ENCODE measurements at regions not wholly inside any gene's neighbourhood (a gene's known extent, or its start where the extent isn't known, plus 50 kb on each side); places are given as distances from the start of the nearest gene placed in this dataset.
"Not testable (repeated sequence)": the region's sequence is repeated elsewhere in the genome, so short reads cannot be mapped to it uniquely, and the experiment has no call there.

DNA sequence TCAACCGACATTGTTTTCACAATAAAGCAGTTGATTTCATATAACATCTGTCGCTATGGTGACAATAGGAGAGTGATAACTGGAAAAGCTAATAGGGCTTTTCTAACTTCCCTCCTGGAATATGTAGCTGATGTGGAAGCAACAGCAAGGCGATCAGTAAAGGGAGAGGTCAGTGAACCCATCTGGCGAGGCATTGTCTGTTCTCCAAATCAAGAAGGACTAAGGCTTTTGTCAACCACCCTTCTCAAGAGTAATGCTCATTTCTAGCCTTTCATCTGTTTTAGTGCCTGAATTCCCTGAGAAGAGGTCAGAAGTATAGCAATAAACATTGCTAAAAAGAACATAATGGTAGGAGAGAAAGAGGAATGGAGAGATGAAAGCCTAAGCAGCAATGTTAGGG, 201.3 kb downstream of the AKAP7 start:
- Mint-ChIP-seq H3K27me3 (ENCODE audit: low read depth) (no peaks in the 10 kb centered on the region), H3K4me3 (no peak overlapping the region), H3K4me1 (ENCODE audit: low read depth) (no peaks in the 10 kb centered on the region), H3K9me3 (no peaks in the 10 kb centered on the region), H3K36me3 (ENCODE audit: insufficient read depth) (peaks cover 2% of the 10 kb centered on the region)
- ATAC-seq (no peak), DNase-seq (no peak)

- H3K9me3 Mint-ChIP-seq; DNase-seq; H3K36me3 Mint-ChIP-seq (ENCODE audit: insufficient read depth); H3K4me3 Mint-ChIP-seq; H3K27me3 Mint-ChIP-seq (ENCODE audit: low read depth); ATAC-seq: not testable (repeated sequence)
- peaks cover 11% of the 10 kb centered on the region for H3K4me1 Mint-ChIP-seq (ENCODE audit: low read depth)
These were observed 211.6 kb downstream of the AKAP7 start for GRCh38 chr6:131346896-131347295.

DNA sequence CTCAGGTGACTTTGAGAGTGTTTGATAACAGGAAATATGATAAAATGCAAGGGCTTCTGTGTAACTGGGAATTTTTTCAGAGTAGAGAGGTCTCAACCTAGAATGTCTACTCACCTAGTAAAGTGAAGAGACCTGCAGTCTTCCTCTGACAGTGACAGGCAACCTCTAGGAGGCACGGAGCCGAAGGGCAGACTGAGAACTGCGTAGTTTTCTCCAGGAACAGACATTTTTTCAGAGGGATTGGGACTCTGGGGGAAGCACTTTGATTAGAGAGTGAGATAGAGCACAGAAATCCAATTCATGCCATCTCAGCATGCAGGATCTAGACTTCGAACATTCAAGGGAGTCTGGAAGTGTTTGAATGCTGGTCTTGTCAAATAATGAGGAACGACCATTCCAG, 213.3 kb downstream of the AKAP7 start:
- Mint-ChIP-seq H3K27me3 (ENCODE audit: low read depth) (no peaks in the 10 kb centered on the region), H3K4me3 (no peak overlapping the region), H3K4me1 (ENCODE audit: low read depth) (peaks cover 11% of the 10 kb centered on the region), H3K36me3 (ENCODE audit: insufficient read depth) (peaks cover 6% of the 10 kb centered on the region), H3K9me3 (no peaks in the 10 kb centered on the region)
- no peak for DNase-seq
- ATAC-seq: no peak

DNA sequence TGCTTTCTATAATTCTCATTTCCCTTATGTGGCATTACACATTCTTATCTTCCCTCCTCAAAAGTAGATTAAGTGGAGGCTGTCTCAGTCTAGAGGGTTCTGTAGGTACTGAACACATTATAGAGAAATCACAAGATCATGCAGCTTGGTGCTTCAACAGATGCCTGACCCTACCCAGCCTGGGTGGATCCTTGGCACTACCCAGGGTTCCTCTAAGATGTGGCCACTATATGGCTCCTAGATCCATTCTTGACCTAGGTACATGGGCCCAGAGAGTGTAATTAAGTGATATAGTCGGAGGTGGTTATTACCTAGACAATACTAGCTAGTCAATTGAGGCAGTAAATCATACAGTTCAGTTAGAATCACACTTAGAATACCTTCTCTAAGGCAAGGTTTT, 213.9 kb downstream of the AKAP7 start:
- H3K9me3 Mint-ChIP-seq: no peaks in the 10 kb centered on the region
- H3K4me3 Mint-ChIP-seq: no peak overlapping the region
- peaks cover 10% of the 10 kb centered on the region for H3K36me3 Mint-ChIP-seq (ENCODE audit: insufficient read depth)
- DNase-seq (no peak), ATAC-seq (no peak)
- H3K4me1 Mint-ChIP-seq (ENCODE audit: low read depth): peaks cover 11% of the 10 kb centered on the region
- no peaks in the 10 kb centered on the region for H3K27me3 Mint-ChIP-seq (ENCODE audit: low read depth)

DNA sequence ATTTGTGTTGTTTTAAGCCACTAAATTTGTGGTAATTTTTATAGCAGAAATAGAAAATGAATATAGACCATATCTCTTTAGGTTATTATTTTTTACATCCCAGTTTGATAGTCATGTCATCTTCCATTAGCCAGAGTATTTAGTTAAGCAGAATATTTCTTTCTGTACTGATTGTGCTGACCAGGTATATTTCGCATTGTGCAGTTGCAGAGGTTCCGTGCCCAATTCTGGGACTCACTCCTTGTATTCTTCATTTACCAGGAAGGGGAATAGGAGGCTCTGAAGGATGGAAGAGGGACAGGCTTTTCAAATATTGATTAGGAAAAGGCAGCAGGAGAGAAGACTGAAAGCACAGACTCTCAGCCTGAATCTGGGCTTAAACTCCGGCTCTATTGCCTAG, 217.8 kb downstream of the AKAP7 start:
- ATAC-seq (no peak), DNase-seq (no peak)
- Mint-ChIP-seq H3K4me3 (no peak overlapping the region), H3K4me1 (ENCODE audit: low read depth) (peaks cover 11% of the 10 kb centered on the region), H3K9me3 (no peaks in the 10 kb centered on the region), H3K36me3 (ENCODE audit: insufficient read depth) (peaks cover 13% of the 10 kb centered on the region), H3K27me3 (ENCODE audit: low read depth) (no peaks in the 10 kb centered on the region)

- ATAC-seq: no peak
These were observed 218.6 kb downstream of the AKAP7 start for GRCh38 chr6:131353876-131354275.

DNA sequence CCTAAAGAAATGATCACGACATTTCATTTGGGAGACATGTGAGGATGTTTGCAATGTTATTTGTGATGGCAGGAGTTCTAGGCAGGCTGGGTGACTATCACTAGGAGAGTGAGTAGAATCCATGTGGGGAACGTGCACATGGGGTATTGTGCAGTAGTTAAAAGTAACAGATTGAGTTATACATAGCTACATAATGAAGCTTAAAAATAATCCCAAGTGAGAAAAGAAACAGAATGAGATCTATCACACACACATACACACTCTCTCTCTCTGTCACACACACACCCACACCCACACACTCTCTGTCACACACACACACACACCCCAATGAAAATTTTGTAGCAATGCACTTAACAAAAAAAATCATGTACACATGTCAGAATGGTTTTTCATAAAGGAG, 218.7 kb upstream of the ARG1 start:
- ATAC-seq (no peak), DNase-seq (no peak)
- Mint-ChIP-seq H3K36me3 (ENCODE audit: insufficient read depth) (peaks cover 13% of the 10 kb centered on the region), H3K4me1 (ENCODE audit: low read depth) (peaks cover 2% of the 10 kb centered on the region), H3K4me3 (no peak overlapping the region), H3K27me3 (ENCODE audit: low read depth) (no peaks in the 10 kb centered on the region), H3K9me3 (no peaks in the 10 kb centered on the region)

More at GRCh38 chr6:131353876-131354275, 218.6 kb downstream of the AKAP7 start:
- DNase-seq: no peak
- no peaks in the 10 kb centered on the region for H3K27me3 Mint-ChIP-seq (ENCODE audit: low read depth)
- H3K4me1 Mint-ChIP-seq (ENCODE audit: low read depth): peaks cover 5% of the 10 kb centered on the region
- H3K4me3 Mint-ChIP-seq: no peak overlapping the region
- no peaks in the 10 kb centered on the region for H3K9me3 Mint-ChIP-seq
- peaks cover 13% of the 10 kb centered on the region for H3K36me3 Mint-ChIP-seq (ENCODE audit: insufficient read depth)

DNA sequence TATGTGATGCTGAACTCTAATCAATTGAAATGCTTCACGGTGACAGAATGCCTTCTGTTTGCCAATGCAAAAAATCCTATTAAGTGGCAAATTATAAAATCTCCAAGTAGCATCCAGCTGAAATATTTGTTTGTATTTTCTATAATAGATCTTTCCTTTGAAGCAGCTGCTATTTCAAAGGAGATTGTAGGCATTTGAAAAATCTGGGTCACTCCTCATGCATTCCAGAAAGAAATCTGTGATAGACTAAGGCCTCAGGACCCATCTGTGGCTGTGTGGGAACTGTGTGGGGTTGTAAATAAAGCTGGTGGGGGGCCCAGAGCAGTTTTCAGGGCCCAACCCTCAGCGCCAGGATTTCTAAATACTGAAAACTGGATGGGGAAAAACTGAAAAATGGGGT, 216.9 kb upstream of the ARG1 start:
- Mint-ChIP-seq H3K4me3 (no peak overlapping the region), H3K36me3 (ENCODE audit: insufficient read depth) (peaks cover 21% of the 10 kb centered on the region), H3K9me3 (peaks cover 4% of the 10 kb centered on the region), H3K4me1 (ENCODE audit: low read depth) (no peaks in the 10 kb centered on the region), H3K27me3 (ENCODE audit: low read depth) (no peaks in the 10 kb centered on the region)
- DNase-seq (no peak), ATAC-seq (no peak)

DNA sequence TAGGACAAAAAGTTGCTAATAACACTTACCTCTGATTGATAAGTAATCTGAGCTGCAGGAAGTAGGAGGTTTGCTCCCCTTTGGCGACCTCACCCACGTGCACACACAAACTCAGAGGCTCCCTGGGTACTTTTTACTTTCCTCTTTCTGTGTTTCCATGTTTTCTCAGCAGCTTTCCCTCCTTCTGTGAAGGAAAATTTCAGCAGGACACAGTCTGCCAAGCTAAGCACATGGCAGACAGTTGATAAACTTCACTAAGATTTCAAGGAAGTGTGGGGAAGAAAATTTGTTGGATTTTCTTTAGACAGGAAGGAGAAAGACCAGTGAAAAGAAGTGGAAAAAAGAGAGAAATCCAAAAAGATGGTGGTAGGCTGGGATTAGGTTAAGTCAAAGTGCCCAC, 215.5 kb upstream of the ARG1 start:
- ATAC-seq (no peak), DNase-seq (no peak)
- no peaks in the 10 kb centered on the region for H3K27me3 Mint-ChIP-seq (ENCODE audit: low read depth)
- H3K4me3 Mint-ChIP-seq: no peak overlapping the region
- H3K4me1 Mint-ChIP-seq (ENCODE audit: low read depth): no peaks in the 10 kb centered on the region
- H3K9me3 Mint-ChIP-seq: peaks cover 4% of the 10 kb centered on the region
- peaks cover 17% of the 10 kb centered on the region for H3K36me3 Mint-ChIP-seq (ENCODE audit: insufficient read depth)

DNA sequence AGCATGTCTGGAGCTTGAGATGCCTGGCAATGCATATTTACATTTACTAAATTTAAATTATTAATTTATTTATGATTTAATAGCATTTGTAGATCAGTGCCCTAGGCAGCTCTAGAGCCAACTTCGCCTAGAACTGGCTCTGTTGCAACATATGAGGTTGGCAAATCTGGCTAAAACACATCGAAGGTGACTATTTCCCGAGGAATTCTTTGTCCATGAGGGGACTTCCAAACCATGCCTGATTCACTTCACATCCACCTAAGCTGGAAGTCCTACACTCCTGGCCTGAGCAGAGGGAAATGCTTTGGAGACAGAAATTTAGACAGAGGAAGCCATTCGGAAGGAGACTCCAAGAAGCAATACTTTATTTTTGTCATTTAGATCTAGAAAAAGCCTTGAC, 211.0 kb upstream of the ARG1 start:
- Mint-ChIP-seq H3K4me1 (ENCODE audit: low read depth) (peaks cover 15% of the 10 kb centered on the region), H3K4me3 (no peak overlapping the region), H3K27me3 (ENCODE audit: low read depth) (no peaks in the 10 kb centered on the region), H3K36me3 (ENCODE audit: insufficient read depth) (peaks cover 9% of the 10 kb centered on the region), H3K9me3 (peaks cover 4% of the 10 kb centered on the region)
- ATAC-seq (no peak), DNase-seq (no peak)

GRCh38 chr6:131362696-131363095, 210.3 kb upstream of the ARG1 start:
- H3K27me3 Mint-ChIP-seq (ENCODE audit: low read depth): no peaks in the 10 kb centered on the region
- H3K36me3 Mint-ChIP-seq (ENCODE audit: insufficient read depth): peaks cover 12% of the 10 kb centered on the region
- DNase-seq (no peak), ATAC-seq (no peak)
- H3K4me1 Mint-ChIP-seq (ENCODE audit: low read depth): peaks cover 17% of the 10 kb centered on the region
- no peak overlapping the region for H3K4me3 Mint-ChIP-seq
- H3K9me3 Mint-ChIP-seq: peaks cover 4% of the 10 kb centered on the region

GRCh38 chr6:131363947-131364834, 208.8 kb upstream of the ARG1 start:
- H3K9me3 Mint-ChIP-seq: peaks cover 4% of the 10 kb centered on the region
- peaks cover 21% of the 10 kb centered on the region for H3K4me1 Mint-ChIP-seq (ENCODE audit: low read depth)
- DNase-seq (no peak), ATAC-seq (no peak)
- no peaks in the 10 kb centered on the region for H3K27me3 Mint-ChIP-seq (ENCODE audit: low read depth)
- no peak overlapping the region for H3K4me3 Mint-ChIP-seq
- peaks cover 12% of the 10 kb centered on the region for H3K36me3 Mint-ChIP-seq (ENCODE audit: insufficient read depth)

DNA sequence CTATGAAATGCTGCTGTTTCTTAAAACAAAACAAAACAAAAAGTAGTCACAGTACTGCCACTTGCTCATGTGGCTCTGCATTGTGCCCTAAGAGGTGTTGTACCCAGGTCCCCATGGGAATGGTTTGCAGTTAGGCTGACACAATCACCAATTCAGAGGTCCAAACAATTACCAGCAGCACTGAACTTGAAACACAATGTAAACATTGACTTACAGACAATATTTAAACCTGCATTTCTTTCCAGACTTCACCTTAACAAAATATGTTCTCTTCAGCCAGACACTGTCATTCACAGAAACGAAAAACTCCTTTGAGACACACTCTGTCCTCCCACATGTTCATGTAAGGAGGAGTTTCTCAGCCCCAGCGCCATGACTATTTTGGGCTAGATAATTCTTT, 206.8 kb upstream of the ARG1 start:
- peaks cover 21% of the 10 kb centered on the region for H3K4me1 Mint-ChIP-seq (ENCODE audit: low read depth)
- ATAC-seq (no peak), DNase-seq (no peak)
- H3K4me3 Mint-ChIP-seq: no peak overlapping the region
- peaks cover 8% of the 10 kb centered on the region for H3K36me3 Mint-ChIP-seq (ENCODE audit: insufficient read depth)
- no peaks in the 10 kb centered on the region for H3K9me3 Mint-ChIP-seq
- H3K27me3 Mint-ChIP-seq (ENCODE audit: low read depth): no peaks in the 10 kb centered on the region

DNA sequence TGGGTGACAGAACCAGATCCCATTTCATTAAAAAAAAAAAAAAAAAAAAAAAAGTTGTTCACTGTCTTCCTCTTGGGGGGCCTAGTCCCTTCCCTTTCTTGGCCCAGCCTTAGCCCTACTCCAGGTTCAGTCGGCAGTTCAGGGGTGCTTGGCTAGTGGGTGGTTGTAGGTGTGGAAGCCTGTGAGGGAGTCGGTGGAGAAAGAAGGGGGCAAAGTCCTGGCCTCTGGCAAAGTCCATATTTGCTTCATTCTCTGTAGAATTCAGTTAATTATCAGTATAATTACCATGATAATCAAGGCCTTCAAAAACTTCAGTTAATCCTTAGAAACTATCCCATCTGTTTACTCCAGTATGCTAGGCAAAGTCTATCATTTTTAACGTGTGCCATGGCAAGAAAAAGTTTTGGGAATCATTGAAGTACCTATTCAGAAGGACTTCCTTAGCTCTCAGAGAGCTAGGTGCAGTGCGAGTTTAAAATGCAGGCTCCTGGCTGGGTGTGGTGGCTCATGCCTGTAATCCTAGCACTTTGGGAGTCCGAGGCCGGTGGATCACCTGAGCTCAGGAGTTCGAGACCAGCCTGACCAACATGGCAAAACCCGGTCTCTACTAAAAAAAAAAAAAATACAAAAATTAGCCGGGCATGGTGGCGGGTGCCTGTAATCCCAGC, 205.7 kb upstream of the ARG1 start:
- Mint-ChIP-seq H3K27me3 (ENCODE audit: low read depth) (no peaks in the 10 kb centered on the region), H3K9me3 (no peaks in the 10 kb centered on the region), H3K4me3 (no peak overlapping the region), H3K36me3 (ENCODE audit: insufficient read depth) (peaks cover 7% of the 10 kb centered on the region), H3K4me1 (ENCODE audit: low read depth) (peaks cover 21% of the 10 kb centered on the region)
- DNase-seq (no peak), ATAC-seq (no peak)
